Spleen (tissue), 7 donors: ENCODE measurements at regions not wholly inside any gene's neighbourhood (a gene's known extent, or its start where the extent isn't known, plus 50 kb on each side); places are given as distances from the start of the nearest gene placed in this dataset.
A peak's percentile ranks its signal among the peaks of the same experiment; 100 is the strongest.

Experiments
- CTCF ChIP-seq, 11 experiments: fragments of 200-600 bp in 7 of 11; fragments of 450-650 bp in 4 of 11; sonication (generic) in 4 of 11; IDR thresholded peaks in 8 of 11; conservative IDR thresholded peaks in 3 of 11; 1 replicate in 7 of 11; 2 replicates in 4 of 11; pipeline versions ENCODE4 v1.4.0 to v1.8.0; 2016 to 2021; ENCODE audit warnings: antibody characterized with exemption in 11 of 11, inconsistent platforms in 4 of 11, mild to moderate bottlenecking in 1 of 11
- POLR2A ChIP-seq, 3 donors: fragments of 450-650 bp; IDR thresholded peaks; one replicate each; pipeline ENCODE4 v1.5.1; 2017; ENCODE audit warnings: antibody characterized with exemption in 3 of 3, mild to moderate bottlenecking in 1 of 3
- POLR2AphosphoS5 ChIP-seq, 3 donors: sonication (generic); formaldehyde crosslinking; IDR thresholded peaks; one replicate each; pipeline ENCODE4 v1.5.1; 2017; ENCODE audit warnings: antibody characterized with exemption in 3 of 3
- donor health status: DM: no; HTN: no; CAD: no; lungs with moderate emphysema.
- donor health status: DM: no; HTN: no; CAD: no.
- donor health status: DM: no; HTN: no; CAD: no.

GRCh38 chr13:80436571-80437169 is 95.7 kb upstream of the SPRY2 start:
- no peak for TF ChIP-seq CTCF (IDR thresholded peaks at IDR 0.05 in 8 of 11, conservative IDR thresholded peaks at IDR 0.05 in 3 of 11)
- TF ChIP-seq POLR2A (IDR thresholded peaks at IDR 0.05), result no peak
- peak in 1 of 3 donors; percentile 71 for TF ChIP-seq POLR2AphosphoS5 (IDR thresholded peaks at IDR 0.05)
